Ovary (tissue), 3 donors: ENCODE measurements at regions not wholly inside any gene's neighbourhood (a gene's known extent, or its start where the extent isn't known, plus 50 kb on each side); places are given as distances from the start of the nearest gene placed in this dataset.

Source experiments
- EP300 ChIP-seq: sonication (generic); formaldehyde crosslinking; IDR thresholded peaks from one replicate; pipeline ENCODE4 v1.6.1; 2017; ENCODE audit warnings: antibody characterized with exemption
- POLR2A ChIP-seq: fragments of 450-650 bp; IDR thresholded peaks from one replicate; pipeline ENCODE4 v1.6.1; 2017; ENCODE audit warnings: antibody characterized with exemption, mild to moderate bottlenecking, moderate library complexity
- TF ChIP-seq, protein P1 (sequence below), 3 donors: fragments of 450-650 bp in 2 of 3; fragments of 200-600 bp in 1 of 3; IDR thresholded peaks; one replicate each; pipeline versions ENCODE4 v1.5.1 to v1.8.0; 2016 to 2022; ENCODE audit warnings: antibody characterized with exemption in 3 of 3, mild to moderate bottlenecking in 1 of 3
- donor health status: DM: no; HTN: no; CAD: no.

DNA sequence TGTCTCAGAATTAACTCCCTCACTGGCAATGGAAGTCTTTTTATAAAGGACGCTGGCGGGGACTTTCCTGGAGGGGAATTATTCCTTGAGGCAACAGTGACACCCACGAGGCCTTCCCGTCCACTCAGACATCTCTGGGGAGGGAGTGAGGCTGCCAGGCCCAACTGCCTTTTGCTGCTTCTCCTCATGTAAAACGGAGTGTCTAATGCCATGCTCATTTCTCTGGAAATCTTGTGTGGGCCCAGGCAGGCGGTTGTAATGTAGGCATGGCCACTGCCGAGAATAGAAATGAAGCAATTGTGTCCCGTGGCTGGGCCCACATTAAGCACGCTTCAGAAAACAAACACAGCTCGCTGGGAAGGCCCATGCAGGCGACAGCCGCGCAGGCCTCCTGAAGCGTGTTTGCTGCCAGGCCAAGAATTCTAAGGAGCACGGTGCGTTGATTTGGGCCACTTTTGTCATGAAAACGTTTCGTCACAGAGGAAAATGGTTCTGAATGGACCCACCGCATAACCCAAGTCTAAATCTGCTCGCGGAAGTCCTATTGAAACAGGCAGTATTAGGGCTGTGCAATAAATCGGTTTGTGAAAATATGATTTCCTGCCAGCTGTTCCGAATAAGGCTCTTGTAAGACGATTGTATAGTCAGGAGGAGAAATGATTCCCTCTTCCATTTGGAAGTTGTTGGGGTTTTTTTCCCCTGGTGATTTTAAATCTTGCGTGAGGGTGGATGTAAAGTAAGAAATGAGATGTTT is 104.2 kb upstream of the CHST15 start:
- no peak for TF ChIP-seq POLR2A
- TF ChIP-seq EP300, result no peak
- TF ChIP-seq, protein P1, sequence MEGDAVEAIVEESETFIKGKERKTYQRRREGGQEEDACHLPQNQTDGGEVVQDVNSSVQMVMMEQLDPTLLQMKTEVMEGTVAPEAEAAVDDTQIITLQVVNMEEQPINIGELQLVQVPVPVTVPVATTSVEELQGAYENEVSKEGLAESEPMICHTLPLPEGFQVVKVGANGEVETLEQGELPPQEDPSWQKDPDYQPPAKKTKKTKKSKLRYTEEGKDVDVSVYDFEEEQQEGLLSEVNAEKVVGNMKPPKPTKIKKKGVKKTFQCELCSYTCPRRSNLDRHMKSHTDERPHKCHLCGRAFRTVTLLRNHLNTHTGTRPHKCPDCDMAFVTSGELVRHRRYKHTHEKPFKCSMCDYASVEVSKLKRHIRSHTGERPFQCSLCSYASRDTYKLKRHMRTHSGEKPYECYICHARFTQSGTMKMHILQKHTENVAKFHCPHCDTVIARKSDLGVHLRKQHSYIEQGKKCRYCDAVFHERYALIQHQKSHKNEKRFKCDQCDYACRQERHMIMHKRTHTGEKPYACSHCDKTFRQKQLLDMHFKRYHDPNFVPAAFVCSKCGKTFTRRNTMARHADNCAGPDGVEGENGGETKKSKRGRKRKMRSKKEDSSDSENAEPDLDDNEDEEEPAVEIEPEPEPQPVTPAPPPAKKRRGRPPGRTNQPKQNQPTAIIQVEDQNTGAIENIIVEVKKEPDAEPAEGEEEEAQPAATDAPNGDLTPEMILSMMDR (IDR thresholded peaks at IDR 0.05), result no peak
